GM12891 (cell line): ENCODE measurements at regions not wholly inside any gene's neighbourhood (a gene's known extent, or its start where the extent isn't known, plus 50 kb on each side); places are given as distances from the start of the nearest gene placed in this dataset.

Experiments
- DNase-seq: peaks from one replicate; pipeline ENCODE4 v3.0.0; 2011; ENCODE audit warnings: low spot score; ENCODE audit not compliant: insufficient read length
- FAIRE-seq: peaks from 2 replicates; lab custom pipeline; 2011; peaks lifted over from hg19 to GRCh38; lab: Jason Lieb, UNC
- PAX5 ChIP-seq: IDR thresholded peaks from 2 replicates; pipeline ENCODE4 v1.6.1; 2011; ENCODE audit warnings: low read length, moderate library complexity, mild to moderate bottlenecking; ENCODE audit not compliant: insufficient read depth, severe bottlenecking
- POLR2A ChIP-seq: IDR thresholded peaks from 2 replicates; pipeline ENCODE4 v1.6.1; 2011; ENCODE audit warnings: low read depth, low read length, control low read depth
- POLR2AphosphoS5 ChIP-seq: IDR thresholded peaks from 2 replicates; pipeline ENCODE4 v1.6.1; 2011; ENCODE audit warnings: low read depth, low read length, control low read depth
- POU2F2 ChIP-seq: IDR thresholded peaks from 2 replicates; pipeline ENCODE4 v1.6.1; 2011; ENCODE audit warnings: low read depth, mild to moderate bottlenecking, control low read depth, low read length, moderate library complexity
- SPI1 ChIP-seq: IDR thresholded peaks from 2 replicates; pipeline ENCODE4 v1.6.1; 2011; ENCODE audit warnings: low read depth, low read length, control low read depth
- TAF1 ChIP-seq: IDR thresholded peaks from 2 replicates; pipeline ENCODE4 v1.6.1; 2011; ENCODE audit warnings: low read depth, low read length, control low read depth

DNA sequence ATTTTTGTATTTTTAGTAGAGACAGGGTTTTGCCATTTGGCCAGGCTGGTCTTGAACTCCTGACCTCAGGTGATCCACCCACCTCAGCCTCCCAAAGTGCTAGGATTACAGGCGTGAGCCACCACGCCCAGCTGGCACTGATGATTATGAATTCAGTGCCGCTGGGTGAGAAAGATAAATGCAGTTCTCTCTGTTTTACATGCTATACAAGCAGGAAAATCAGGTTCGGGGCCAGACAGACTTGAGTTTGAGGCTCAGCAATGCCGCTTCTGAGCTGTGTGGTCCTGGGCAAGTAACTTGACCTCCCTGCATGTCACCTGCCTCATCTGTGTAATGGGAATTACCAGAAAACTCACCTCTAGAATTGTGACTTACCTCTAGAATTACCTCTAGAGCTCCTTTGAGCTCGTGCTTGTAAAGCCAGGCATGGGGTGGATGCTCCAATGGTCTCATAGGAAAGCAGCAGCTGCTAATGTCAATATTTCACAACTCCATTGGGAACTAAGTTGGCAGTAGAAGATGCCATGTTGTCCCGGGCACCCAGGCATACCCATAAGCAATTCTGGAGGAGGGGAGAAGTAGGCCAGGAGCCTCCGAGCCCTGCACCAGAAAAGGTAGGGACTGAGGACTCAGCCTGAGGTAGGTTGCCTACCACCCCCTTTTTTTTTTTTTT, 119.8 kb upstream of the SLC25A33 start:
- FAIRE-seq (no peak), DNase-seq (no peak)
- TF ChIP-seq TAF1: no peak
- no peak for TF ChIP-seq PAX5
- no peak for TF ChIP-seq POU2F2
- no peak for TF ChIP-seq POLR2AphosphoS5

DNA sequence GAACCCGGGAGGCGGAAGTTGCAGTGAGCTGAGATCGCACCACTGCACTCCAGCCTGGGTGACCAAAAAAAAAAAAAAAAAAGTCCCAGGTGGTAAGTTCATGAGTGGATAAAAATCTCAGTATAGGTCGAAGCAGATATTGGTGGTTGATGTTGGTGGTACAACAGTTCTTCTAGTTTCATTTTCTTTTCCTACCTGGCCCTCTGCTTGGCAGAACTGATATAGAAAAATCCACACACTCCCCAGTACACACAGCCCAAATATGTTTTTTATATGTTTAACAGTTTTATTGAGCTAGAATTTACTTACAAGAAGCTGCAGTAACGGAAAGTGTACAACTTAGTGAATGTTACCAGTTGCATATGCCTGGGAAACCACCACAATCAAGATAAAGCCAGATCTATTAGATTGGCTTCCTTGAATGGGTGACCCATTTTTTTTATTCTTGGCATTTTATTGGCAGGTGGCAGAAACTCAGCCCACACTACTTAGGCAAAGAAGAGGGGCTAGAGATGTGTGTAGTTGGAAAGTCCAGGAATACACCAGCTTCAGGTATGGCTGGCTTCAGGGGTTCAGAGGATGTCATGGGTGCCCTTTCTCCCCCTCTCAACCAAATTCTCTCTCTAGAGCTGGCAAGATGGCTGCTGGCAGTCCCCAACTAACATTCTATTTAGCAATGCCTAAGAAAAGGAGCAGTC, 118.3 kb upstream of the SLC25A33 start:
- TF ChIP-seq POU2F2: no peak
- no peak for TF ChIP-seq PAX5
- TF ChIP-seq TAF1: no peak
- no peak for TF ChIP-seq SPI1
- no peak for TF ChIP-seq POLR2A
- TF ChIP-seq POLR2AphosphoS5: no peak
- FAIRE-seq: peak; percentile 5
- DNase-seq: no peak

DNA sequence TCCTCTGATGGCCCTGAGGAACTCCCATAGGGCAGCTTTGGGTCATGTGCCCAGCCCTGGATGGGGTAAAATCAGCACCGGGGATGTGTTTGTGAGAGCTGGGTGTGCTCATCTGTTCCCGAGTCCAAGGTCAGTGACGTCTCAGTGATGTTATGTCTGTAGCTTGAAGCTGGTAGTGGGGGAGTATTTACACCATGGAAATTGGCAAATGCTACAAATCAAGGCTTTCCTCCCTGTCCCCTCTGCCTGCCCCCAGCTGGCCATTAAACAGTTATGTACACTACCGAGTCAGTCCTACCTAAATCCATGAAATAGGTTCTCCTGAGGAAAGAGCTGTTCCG, 117.8 kb upstream of the SLC25A33 start:
- no peak for DNase-seq
- TF ChIP-seq SPI1 (no peak), POLR2A (no peak), PAX5 (no peak), TAF1 (no peak), POU2F2 (no peak), POLR2AphosphoS5 (no peak)
- no peak for FAIRE-seq

DNA sequence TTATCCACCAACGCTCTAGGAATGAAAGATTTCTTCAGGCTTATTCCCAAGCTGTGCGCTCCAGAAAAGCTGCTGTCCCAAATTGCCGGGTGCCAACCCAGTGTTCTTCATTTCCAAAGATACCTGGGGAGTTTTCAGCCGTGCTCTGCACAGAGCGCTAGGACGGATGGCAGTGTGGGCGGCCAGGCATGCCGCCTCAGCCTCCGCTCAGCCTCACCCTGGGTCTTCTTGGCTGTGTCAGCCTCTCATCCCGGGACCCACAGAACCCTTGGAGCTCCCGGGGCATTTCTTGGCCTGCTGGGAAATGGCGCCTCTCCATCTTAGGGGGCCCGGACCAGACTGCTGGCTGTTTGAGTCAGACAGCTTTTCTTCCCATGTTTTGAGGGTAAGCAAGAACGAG, 116.9 kb upstream of the SLC25A33 start:
- no peak for DNase-seq
- FAIRE-seq: no peak
- TF ChIP-seq POU2F2: no peak
- TF ChIP-seq SPI1: no peak
- no peak for TF ChIP-seq TAF1
- TF ChIP-seq POLR2AphosphoS5: no peak
- no peak for TF ChIP-seq POLR2A
- no peak for TF ChIP-seq PAX5

DNA sequence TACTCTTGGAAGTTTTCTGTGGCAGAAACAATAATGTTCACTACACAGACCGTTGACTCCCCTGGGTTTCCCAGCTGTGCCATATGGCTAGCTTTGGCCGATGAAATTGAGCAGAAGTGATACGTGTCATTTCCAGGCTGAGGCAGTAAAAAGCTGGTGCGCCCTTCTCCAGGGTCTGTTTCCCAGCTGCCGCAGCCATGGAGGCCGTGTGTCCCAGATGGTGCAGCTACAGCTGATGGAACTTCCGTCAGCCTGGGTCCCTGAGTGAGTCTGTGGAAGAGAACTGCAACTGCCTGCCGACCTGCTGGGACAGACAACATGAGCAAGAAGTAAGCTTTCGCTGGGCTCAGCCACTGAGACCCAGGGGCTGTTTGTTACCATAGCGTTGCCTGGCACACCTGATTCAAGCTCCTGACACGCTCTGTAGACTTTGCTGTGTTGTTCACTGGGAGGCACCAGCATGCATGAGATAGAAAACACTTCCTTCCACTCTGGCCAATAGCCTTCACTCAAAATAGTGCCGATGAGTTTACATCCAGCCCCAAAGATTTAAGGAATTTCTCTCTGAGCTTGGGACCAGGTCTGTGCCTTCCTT, 116.3 kb upstream of the SLC25A33 start:
- FAIRE-seq (peak; percentile 62), DNase-seq (no peak)
- TF ChIP-seq TAF1 (no peak), POLR2AphosphoS5 (no peak), PAX5 (no peak), POLR2A (no peak), POU2F2 (no peak), SPI1 (no peak)

DNA sequence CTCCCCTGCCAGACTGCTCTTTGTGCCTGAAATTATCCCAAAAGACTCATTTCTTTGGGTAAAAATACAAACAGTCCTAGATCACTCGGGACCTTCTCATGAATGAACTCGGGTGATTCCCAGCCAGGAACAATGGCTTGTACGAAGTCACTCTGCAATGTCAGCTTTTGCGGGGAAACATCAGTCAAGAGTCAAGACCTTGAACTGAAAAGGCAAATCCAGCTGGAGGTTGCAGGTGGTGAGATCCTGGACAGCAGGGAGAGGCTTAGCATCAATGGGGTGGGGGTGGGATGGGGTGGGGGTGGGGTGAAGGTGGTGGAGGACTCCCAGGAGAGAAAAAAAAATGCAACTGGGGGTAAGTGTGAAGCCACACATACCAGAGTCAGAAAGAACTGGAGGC, 115.0 kb upstream of the SLC25A33 start:
- DNase-seq (no peak), FAIRE-seq (no peak)
- TF ChIP-seq POU2F2 (no peak), POLR2A (no peak), POLR2AphosphoS5 (no peak), SPI1 (no peak), TAF1 (no peak), PAX5 (no peak)

DNA sequence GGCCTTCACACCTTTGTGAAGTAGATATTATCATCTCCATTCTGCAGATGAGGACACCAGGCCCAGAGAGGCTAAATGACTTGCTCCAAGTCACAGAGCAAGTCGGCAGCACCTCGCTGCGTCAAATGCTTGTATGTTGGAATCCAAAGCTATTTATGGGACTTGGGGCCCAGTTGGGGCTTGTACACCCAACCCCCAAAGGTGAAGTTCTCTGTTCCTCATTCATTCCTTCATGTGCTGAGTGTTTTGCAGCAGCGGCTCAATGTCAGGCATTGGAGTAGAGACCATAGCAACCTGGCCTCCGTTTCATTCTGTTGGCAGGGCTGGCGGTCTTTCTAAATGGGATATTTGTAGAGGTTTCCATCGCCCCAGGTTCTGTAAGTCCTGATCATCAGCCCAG, 113.4 kb upstream of the SLC25A33 start:
- DNase-seq (no peak), FAIRE-seq (no peak)
- TF ChIP-seq SPI1 (peak; percentile 84), POLR2AphosphoS5 (no peak)

DNA sequence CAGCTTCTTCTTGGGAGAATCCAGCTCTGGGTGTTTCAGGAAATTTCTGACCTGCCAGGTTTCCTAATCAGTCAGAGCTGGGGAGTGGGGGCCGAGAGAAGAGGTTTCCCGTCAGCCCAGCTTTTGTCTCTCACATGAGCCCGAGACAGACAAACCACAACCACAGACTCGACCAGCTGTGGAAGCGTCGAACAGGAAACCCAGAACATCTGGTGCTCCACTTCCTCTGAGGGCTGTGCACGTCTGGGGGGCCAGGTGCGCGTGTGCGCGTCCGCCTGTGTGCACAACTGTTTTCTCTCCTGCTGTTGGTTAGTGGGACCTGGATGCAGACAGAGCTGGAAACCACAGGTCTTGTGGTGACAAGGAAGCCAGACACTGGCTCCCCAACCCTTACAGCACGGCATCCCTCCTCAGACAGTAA, 113.0 kb upstream of the SLC25A33 start:
- FAIRE-seq (peak; percentile 97), DNase-seq (peak; percentile 71)

DNA sequence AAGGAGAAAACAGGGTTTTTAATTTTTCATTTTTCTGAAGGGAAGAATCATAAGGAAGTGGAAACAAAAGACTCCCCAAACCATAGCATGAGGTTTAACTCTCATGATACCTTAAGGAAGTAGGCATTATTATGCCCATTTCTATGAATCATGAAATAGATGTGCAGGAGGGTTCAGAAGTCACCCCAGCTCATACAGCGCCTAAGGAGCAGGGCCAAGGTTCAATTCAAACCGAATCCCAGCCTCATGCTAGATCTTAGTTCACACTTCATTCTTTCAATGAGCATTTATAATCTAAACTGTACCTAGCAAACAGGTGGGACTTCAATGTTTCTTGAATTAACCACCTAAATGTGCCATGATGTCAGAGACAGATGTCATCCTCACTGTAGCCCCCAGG, 111.9 kb upstream of the SLC25A33 start:
- FAIRE-seq (peak; percentile 38), DNase-seq (no peak)
- no peak for TF ChIP-seq POLR2A
- no peak for TF ChIP-seq POLR2AphosphoS5
- no peak for TF ChIP-seq SPI1

More for the DNA sequence above, 113.0 kb upstream of the SLC25A33 start:
- TF ChIP-seq POLR2A (no peak), POU2F2 (peak; percentile 84), TAF1 (no peak), SPI1 (peak; percentile 89), POLR2AphosphoS5 (peak; percentile 79; the same call in 1 of the 2 replicates)
